ENCODE measurements at regions not wholly inside any gene's neighbourhood (a gene's known extent, or its start where the extent isn't known, plus 50 kb on each side); places are given as distances from the start of the nearest gene placed in this dataset.

- no peak for TF ChIP-seq EZH2 (IDR thresholded peaks at IDR 0.05; ENCODE audit: borderline replicate concordance, low read depth, low read length, poor library complexity, severe bottlenecking)
- TF ChIP-seq, protein P1, sequence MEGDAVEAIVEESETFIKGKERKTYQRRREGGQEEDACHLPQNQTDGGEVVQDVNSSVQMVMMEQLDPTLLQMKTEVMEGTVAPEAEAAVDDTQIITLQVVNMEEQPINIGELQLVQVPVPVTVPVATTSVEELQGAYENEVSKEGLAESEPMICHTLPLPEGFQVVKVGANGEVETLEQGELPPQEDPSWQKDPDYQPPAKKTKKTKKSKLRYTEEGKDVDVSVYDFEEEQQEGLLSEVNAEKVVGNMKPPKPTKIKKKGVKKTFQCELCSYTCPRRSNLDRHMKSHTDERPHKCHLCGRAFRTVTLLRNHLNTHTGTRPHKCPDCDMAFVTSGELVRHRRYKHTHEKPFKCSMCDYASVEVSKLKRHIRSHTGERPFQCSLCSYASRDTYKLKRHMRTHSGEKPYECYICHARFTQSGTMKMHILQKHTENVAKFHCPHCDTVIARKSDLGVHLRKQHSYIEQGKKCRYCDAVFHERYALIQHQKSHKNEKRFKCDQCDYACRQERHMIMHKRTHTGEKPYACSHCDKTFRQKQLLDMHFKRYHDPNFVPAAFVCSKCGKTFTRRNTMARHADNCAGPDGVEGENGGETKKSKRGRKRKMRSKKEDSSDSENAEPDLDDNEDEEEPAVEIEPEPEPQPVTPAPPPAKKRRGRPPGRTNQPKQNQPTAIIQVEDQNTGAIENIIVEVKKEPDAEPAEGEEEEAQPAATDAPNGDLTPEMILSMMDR (conservative IDR thresholded peaks at IDR 0.05; ENCODE audit: low read depth, low read length) = no peak
Observed at GRCh38 chr5:106656821-106657220, 1013.9 kb downstream of the EFNA5 start.

All from A673 (cell line).